DND-41 (cell line): ENCODE measurements at regions not wholly inside any gene's neighbourhood (a gene's known extent, or its start where the extent isn't known, plus 50 kb on each side); places are given as distances from the start of the nearest gene placed in this dataset.

Experiments used
- ATAC-seq: fragments of 200-7000 bp; cut with Tn5 transposase; 3 replicates; pipeline ENCODE4 v1.9.1; 2021; ENCODE audit warnings: low read depth; ENCODE audit not compliant: insufficient read depth
- DNase-seq: peaks from one replicate; pipeline ENCODE4 v3.0.0-alpha.2; 2020
- H2AFZ ChIP-seq: 2 replicates; pipeline ENCODE4 v1.6.0; 2012; ENCODE audit warnings: low read depth, low read length
- H3K27ac ChIP-seq: 2 replicates; pipeline ENCODE4 v1.5.1; 2012; ENCODE audit warnings: low read length, inconsistent platforms
- H3K27me3 ChIP-seq: fragments of 200-600 bp; sonication (generic); 2 replicates; pipeline ENCODE4 v1.6.0; 2012; ENCODE audit warnings: low read length, mild to moderate bottlenecking, inconsistent platforms; ENCODE audit not compliant: insufficient read depth, poor library complexity
- H3K36me3 ChIP-seq: 2 replicates; pipeline ENCODE4 v1.5.1; 2012; ENCODE audit warnings: low read length, inconsistent platforms; ENCODE audit not compliant: insufficient read depth
- H3K4me1 ChIP-seq: 2 replicates; pipeline ENCODE4 v1.5.1; 2012; ENCODE audit warnings: mild to moderate bottlenecking, low read length; ENCODE audit not compliant: insufficient read depth
- H3K4me2 ChIP-seq: 2 replicates; pipeline ENCODE4 v1.6.0; 2012; ENCODE audit warnings: mild to moderate bottlenecking, moderate library complexity, low read length, inconsistent platforms; ENCODE audit not compliant: insufficient read depth
- H3K4me3 ChIP-seq, 2 experiments: fragments of 200-600 bp in 1 of 2; shearing (Covaris generic) in 1 of 2; 2 replicates each; pipeline ENCODE4 v1.5.1; 2012 to 2016; ENCODE audit warnings: inconsistent platforms in 2 of 2, low read length in 2 of 2, mild to moderate bottlenecking in 2 of 2, low read depth in 1 of 2, moderate library complexity in 1 of 2
- H3K79me2 ChIP-seq: 2 replicates; pipeline ENCODE4 v1.6.0; 2012; ENCODE audit warnings: low read length, inconsistent platforms; ENCODE audit not compliant: insufficient read depth
- H3K9ac ChIP-seq: 2 replicates; pipeline ENCODE4 v1.6.0; 2012; ENCODE audit warnings: low read depth, mild to moderate bottlenecking, inconsistent platforms, low read length, moderate library complexity
- H3K9me3 ChIP-seq: 2 replicates; pipeline ENCODE4 v1.5.1; 2012; ENCODE audit warnings: low read length, moderate library complexity, mild to moderate bottlenecking, inconsistent platforms; ENCODE audit not compliant: insufficient read depth, severe bottlenecking
- H4K20me1 ChIP-seq: 2 replicates; pipeline ENCODE4 v1.6.0; 2012; ENCODE audit warnings: low read length; ENCODE audit not compliant: insufficient read depth
- CTCF ChIP-seq: IDR thresholded peaks from 2 replicates; pipeline ENCODE4 v1.5.1; 2012; ENCODE audit warnings: borderline replicate concordance, low read length, moderate library complexity, mild to moderate bottlenecking; ENCODE audit not compliant: poor library complexity, severe bottlenecking; ENCODE audit errors: extremely low read depth
- EZH2 ChIP-seq: IDR thresholded peaks from 3 replicates; pipeline ENCODE4 v1.6.1; 2012; ENCODE audit warnings: borderline replicate concordance, low read depth, mild to moderate bottlenecking, moderate library complexity, low read length, inconsistent platforms; ENCODE audit not compliant: severe bottlenecking

DNA sequence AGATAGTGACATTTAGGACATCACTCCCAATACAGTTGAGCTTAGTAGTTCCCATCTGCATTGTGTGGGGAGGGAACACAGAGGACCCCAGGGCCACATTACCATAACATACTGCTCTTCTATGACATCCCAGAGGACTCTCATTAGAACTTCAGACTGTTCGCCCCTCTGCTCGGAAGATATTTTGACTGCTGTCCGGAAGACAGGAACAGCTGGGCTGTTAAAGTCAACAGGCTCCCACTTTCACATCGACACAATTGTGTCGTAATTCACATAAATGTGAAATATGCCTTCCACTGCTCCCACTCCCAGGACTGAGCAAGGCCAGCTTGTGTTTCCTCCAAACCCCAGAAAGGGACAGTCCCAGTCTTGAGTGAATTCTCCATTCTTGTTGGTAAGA, 158.4 kb downstream of the SEC16B start:
- H3K4me3 ChIP-seq = no peak overlapping the region

GRCh38 chr1:177809819-177810218, 160.0 kb downstream of the SEC16B start:
- Histone ChIP-seq H3K4me2 (no peak overlapping the region), H3K9ac (no peak overlapping the region), H2AFZ (peak overlapping the region; percentile 20; the same call in 1 of the 2 replicates), H3K27ac (no peak overlapping the region), H3K4me3 (no peak overlapping the region), H3K4me1 (no peaks in the 10 kb centered on the region), H3K27me3 (no peaks in the 10 kb centered on the region), H3K9me3 (peaks cover 4% of the 10 kb centered on the region), H3K79me2 (no peaks in the 10 kb centered on the region), H4K20me1 (no peaks in the 10 kb centered on the region), H3K36me3 (no peaks in the 10 kb centered on the region)
- peak; percentile 57; the same call in 1 of the 3 replicates for ATAC-seq
- TF ChIP-seq CTCF (no peak), EZH2 (no peak)
- DNase-seq = peak; percentile 17

More for the DNA sequence above, 158.4 kb downstream of the SEC16B start:
- no peaks in the 10 kb centered on the region for H3K36me3 ChIP-seq
- ATAC-seq = no peak
- no peak overlapping the region for H3K27ac ChIP-seq
- DNase-seq = no peak
- no peaks in the 10 kb centered on the region for H3K4me1 ChIP-seq
- H3K79me2 ChIP-seq = no peaks in the 10 kb centered on the region
- no peak overlapping the region for H3K4me2 ChIP-seq
- H3K27me3 ChIP-seq = no peaks in the 10 kb centered on the region
- H2AFZ ChIP-seq = no peak overlapping the region
- no peak overlapping the region for H3K9ac ChIP-seq
- H3K9me3 ChIP-seq = peaks cover 4% of the 10 kb centered on the region
- H4K20me1 ChIP-seq = no peaks in the 10 kb centered on the region
- no peak for TF ChIP-seq CTCF
- no peak for TF ChIP-seq EZH2

- H3K36me3 ChIP-seq = no peaks in the 10 kb centered on the region
- H3K27ac ChIP-seq = no peak overlapping the region
- TF ChIP-seq EZH2 = no peak
- no peak for TF ChIP-seq CTCF
- no peaks in the 10 kb centered on the region for H3K79me2 ChIP-seq
- H4K20me1 ChIP-seq = no peaks in the 10 kb centered on the region
- no peak overlapping the region for H3K4me3 ChIP-seq
- peaks cover 20% of the 10 kb centered on the region for H3K4me1 ChIP-seq
- DNase-seq (no peak), ATAC-seq (no peak)
- H3K9ac ChIP-seq = no peak overlapping the region
- no peaks in the 10 kb centered on the region for H3K27me3 ChIP-seq
- no peak overlapping the region for H3K4me2 ChIP-seq
- no peak overlapping the region for H2AFZ ChIP-seq
- H3K9me3 ChIP-seq = peaks cover 7% of the 10 kb centered on the region
These were observed 167.6 kb downstream of the SEC16B start for GRCh38 chr1:177802304-177802703.

GRCh38 chr1:177801790-177802189, 168.1 kb downstream of the SEC16B start:
- no peak for DNase-seq
- Histone ChIP-seq H3K9me3 (peaks cover 7% of the 10 kb centered on the region), H3K4me2 (no peak overlapping the region), H3K9ac (no peak overlapping the region), H3K27me3 (no peaks in the 10 kb centered on the region), H3K36me3 (no peaks in the 10 kb centered on the region), H3K79me2 (no peaks in the 10 kb centered on the region), H3K4me1 (peaks cover 20% of the 10 kb centered on the region), H3K27ac (no peak overlapping the region), H3K4me3 (no peak overlapping the region), H2AFZ (no peak overlapping the region), H4K20me1 (no peaks in the 10 kb centered on the region)
- no peak for ATAC-seq
- TF ChIP-seq CTCF = no peak
- no peak for TF ChIP-seq EZH2
